ENCODE measurements at regions not wholly inside any gene's neighbourhood (a gene's known extent, or its start where the extent isn't known, plus 50 kb on each side); places are given as distances from the start of the nearest gene placed in this dataset.
A peak's percentile ranks its signal among the peaks of the same experiment; 100 is the strongest.

DNA sequence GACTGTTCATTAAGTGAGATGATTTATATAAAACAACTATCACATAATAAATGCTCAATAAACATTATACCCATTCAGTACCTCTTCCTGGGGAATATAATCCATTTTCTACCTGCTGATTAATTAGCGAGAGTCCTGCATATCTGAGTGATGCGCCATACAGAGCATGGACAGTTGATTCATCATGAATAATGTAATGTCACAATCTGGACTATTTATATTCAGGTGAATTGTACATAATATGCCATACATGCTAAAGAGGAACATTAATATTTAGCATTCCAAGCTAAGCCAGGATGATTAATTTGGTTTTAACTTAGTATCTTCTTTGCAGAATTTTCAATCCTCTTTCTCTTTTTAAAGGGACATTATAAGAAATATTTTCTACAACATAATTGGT lies 362.0 kb upstream of the XYLT1 start:
- Histone ChIP-seq H3K27me3 (no peaks in the 10 kb centered on the region), H3K36me3 (no peaks in the 10 kb centered on the region), H3K9me3 (replicated peaks) (no peaks in the 10 kb centered on the region), H3K4me1 (no peaks in the 10 kb centered on the region), H3K27ac (no peak overlapping the region), H3K4me3 (no peak overlapping the region)
- DNase-seq: no peak

DNA sequence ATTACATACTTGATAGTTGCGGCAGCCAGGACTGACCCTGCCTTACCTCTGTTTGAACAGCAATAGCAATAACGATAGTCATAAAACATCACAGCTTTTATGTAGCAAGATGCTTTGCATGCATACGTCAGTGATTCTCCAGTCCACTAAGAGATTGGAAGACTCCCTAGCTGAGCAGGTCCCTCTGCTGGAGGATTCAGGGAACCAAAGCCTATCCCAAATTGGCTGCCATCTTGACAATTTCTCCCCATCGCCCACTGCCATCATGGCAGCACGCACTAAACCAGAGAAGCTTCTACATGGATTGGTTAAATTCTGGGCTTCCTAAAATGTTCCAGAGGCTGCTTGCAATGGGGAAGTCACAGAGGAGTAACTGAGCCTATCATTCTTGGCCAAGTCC lies 360.6 kb upstream of the XYLT1 start:
- Histone ChIP-seq H3K27ac (no peak overlapping the region), H3K4me1 (no peaks in the 10 kb centered on the region), H3K9me3 (replicated peaks) (no peaks in the 10 kb centered on the region), H3K36me3 (no peaks in the 10 kb centered on the region), H3K27me3 (no peaks in the 10 kb centered on the region), H3K4me3 (no peak overlapping the region)
- no peak for DNase-seq

DNA sequence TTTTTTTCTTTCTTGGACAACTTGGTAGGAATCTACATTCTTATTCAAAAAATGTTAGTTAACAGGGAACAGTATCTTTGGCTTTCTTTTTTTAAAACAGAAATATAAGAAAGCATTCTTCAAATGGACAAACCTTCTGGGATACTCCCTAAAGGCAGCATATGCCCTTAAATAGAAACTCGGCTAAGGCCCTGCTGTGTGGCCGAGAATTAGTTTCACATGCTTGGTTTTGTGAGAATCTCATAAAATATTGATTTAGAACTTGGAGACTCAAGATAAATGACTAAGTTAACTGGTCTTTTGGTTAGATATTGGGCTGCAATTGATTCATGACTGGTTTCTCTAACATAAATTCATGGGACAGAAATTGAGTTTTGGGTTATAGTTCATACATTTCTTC lies 359.9 kb upstream of the XYLT1 start:
- Histone ChIP-seq H3K9me3 (replicated peaks) (no peaks in the 10 kb centered on the region), H3K4me1 (no peaks in the 10 kb centered on the region), H3K4me3 (no peak overlapping the region), H3K27me3 (no peaks in the 10 kb centered on the region), H3K36me3 (no peaks in the 10 kb centered on the region), H3K27ac (no peak overlapping the region)
- no peak for DNase-seq

DNA sequence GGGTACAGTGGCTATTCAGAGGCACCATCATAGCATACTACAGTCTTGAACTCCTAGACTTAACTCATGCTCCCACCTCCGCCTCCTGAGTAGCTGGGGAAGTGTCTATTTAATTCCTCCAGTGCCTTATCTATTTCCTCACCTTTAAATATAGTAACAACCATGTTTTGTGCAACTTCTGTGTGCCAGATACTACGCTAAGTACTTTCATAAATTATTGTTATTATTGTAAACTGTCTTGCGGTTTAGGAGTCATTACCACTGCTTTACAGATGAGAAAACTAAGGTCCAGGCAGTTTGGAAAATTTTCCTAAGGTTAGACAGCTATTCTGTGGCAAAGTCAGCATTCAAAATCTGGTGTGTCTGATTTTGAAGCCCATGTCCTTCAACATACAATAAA lies 359.1 kb upstream of the XYLT1 start:
- Histone ChIP-seq H3K4me1 (no peaks in the 10 kb centered on the region), H3K4me3 (no peak overlapping the region), H3K9me3 (replicated peaks) (no peaks in the 10 kb centered on the region), H3K36me3 (no peaks in the 10 kb centered on the region), H3K27me3 (no peaks in the 10 kb centered on the region), H3K27ac (no peak overlapping the region)
- no peak for DNase-seq

DNA sequence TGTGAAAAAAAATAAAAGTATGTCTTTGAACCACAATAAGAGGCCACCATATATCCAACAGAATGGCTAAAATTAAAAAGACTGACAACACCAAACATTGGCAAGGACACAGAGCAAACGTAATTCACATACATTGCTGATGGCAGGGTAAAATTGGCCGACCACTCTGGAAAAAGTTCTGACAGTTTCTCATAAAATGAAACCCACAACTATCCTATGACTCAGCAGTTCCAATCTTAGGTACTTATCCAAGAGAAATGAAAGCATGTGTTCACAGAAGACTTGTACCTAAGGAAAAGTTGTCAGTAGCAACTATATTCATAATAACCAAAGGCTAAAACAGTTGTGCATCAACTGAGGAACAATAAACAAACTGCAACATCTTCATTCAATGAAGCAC lies 357.3 kb upstream of the XYLT1 start:
- no peaks in the 10 kb centered on the region for H3K4me1 ChIP-seq
- no peak overlapping the region for H3K27ac ChIP-seq
- no peak overlapping the region for H3K4me3 ChIP-seq
- H3K27me3 ChIP-seq: no peaks in the 10 kb centered on the region
- no peaks in the 10 kb centered on the region for H3K9me3 ChIP-seq (replicated peaks)
- DNase-seq: no peak
- H3K36me3 ChIP-seq: no peaks in the 10 kb centered on the region

DNA sequence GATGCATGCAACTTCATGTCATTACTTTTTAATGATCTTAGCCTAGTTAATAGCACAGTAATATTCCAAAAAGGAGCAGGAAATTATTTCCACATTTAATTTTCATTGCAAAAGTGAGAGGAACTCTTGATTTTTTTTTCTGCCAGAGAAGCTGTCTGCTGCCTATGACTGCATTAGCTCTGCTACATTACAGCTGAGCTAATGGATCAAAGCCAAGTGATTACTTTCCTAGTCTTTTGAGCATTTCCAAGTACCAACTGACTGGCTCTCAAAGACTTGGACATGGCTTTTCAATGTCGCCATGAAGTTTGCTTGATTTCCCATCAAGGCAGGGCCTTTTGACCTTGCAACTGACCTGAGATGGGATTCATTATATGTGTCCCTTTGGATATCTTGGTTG lies 356.6 kb upstream of the XYLT1 start:
- no peak overlapping the region for H3K4me3 ChIP-seq
- no peaks in the 10 kb centered on the region for H3K4me1 ChIP-seq
- no peak for DNase-seq
- H3K9me3 ChIP-seq (replicated peaks): no peaks in the 10 kb centered on the region
- no peaks in the 10 kb centered on the region for H3K27me3 ChIP-seq
- no peak overlapping the region for H3K27ac ChIP-seq
- H3K36me3 ChIP-seq: no peaks in the 10 kb centered on the region

DNA sequence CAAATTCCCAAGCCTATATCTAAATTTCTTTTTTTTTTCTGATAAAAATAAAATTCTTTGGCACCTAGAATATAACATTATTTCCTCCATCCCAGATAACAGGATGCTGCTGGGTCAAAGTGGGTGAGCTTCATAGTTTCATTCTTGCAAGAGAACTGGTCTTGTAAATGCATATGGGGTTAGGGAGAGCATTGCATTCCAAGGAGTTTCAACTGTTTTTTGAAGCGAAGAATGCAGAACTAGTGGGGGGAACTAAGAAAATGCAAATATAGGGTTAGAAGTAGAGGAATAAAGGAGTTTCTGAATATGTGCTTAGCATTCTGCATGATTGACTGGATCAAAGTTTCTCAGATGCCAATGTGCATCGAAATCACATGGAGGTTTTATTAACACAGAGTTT lies 347.2 kb upstream of the XYLT1 start:
- H3K27ac ChIP-seq: no peak overlapping the region
- H3K4me3 ChIP-seq: no peak overlapping the region
- no peaks in the 10 kb centered on the region for H3K27me3 ChIP-seq
- no peaks in the 10 kb centered on the region for H3K9me3 ChIP-seq (replicated peaks)
- no peak for DNase-seq
- H3K36me3 ChIP-seq: no peaks in the 10 kb centered on the region
- H3K4me1 ChIP-seq: no peaks in the 10 kb centered on the region

DNA sequence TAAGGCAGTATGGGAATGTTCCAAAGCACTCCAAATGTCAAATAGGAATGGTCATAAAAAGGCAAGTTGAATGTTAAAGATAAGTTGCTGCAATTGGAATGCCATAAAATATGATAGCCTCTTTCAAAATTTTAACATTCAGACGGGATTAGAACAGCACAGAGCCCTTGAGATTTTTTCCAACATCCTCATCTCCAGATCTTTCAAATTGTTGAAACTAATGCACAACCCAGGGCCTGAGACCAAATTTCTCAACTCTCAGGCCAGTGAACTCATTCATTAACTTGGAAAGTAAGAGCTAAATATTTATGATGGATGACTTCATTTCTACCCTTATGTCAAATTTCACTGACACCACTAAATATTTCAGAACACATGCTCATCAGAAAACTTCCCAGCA lies 346.5 kb upstream of the XYLT1 start:
- H3K9me3 ChIP-seq (replicated peaks): no peaks in the 10 kb centered on the region
- H3K27me3 ChIP-seq: no peaks in the 10 kb centered on the region
- H3K36me3 ChIP-seq: no peaks in the 10 kb centered on the region
- H3K4me3 ChIP-seq: no peak overlapping the region
- no peaks in the 10 kb centered on the region for H3K4me1 ChIP-seq
- no peak overlapping the region for H3K27ac ChIP-seq
- DNase-seq: no peak

DNA sequence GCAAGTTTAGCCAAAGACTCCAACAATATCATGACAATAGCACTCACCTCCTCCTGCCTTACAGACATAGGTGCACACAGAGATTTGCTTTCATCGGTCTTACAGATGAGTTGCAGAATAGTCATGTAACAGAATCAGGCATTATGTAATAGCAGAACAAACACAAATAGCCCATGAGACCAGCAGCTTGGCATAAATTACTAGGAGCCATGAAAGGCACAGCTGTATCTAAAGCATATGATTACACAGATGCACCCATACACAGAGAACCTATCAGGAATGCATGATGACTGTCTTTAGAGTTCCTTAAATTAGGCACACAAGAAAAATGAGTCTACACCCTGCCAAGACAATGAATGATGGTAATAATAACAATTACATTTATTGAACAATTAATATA lies 342.0 kb upstream of the XYLT1 start:
- Histone ChIP-seq H3K4me1 (no peaks in the 10 kb centered on the region), H3K27me3 (no peaks in the 10 kb centered on the region), H3K4me3 (no peak overlapping the region), H3K9me3 (replicated peaks) (no peaks in the 10 kb centered on the region), H3K36me3 (no peaks in the 10 kb centered on the region), H3K27ac (no peak overlapping the region)
- no peak for DNase-seq

DNA sequence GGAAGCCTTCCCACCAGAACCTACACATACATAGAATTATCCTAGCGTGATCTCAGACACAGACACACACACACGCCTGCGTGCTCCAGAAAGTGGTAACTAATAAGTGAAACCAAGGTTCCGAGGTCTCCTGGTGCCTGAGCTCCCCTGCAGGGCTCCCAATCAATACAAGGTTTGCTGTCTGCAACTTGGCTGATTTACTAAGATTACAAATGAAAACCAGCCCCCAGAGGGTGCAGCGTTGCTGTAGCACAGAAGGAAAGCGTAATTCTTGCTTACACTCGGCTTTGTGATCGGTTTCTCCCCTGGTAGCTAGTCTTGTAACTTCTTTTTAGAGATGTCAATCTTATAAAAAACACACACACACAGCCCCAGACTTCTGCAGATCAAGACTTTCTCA lies 334.1 kb upstream of the XYLT1 start:
- H3K27me3 ChIP-seq: no peaks in the 10 kb centered on the region
- H3K36me3 ChIP-seq: no peaks in the 10 kb centered on the region
- no peak for DNase-seq
- H3K9me3 ChIP-seq (replicated peaks): no peaks in the 10 kb centered on the region
- H3K4me1 ChIP-seq: no peaks in the 10 kb centered on the region
- H3K4me3 ChIP-seq: no peak overlapping the region
- H3K27ac ChIP-seq: no peak overlapping the region

DNA sequence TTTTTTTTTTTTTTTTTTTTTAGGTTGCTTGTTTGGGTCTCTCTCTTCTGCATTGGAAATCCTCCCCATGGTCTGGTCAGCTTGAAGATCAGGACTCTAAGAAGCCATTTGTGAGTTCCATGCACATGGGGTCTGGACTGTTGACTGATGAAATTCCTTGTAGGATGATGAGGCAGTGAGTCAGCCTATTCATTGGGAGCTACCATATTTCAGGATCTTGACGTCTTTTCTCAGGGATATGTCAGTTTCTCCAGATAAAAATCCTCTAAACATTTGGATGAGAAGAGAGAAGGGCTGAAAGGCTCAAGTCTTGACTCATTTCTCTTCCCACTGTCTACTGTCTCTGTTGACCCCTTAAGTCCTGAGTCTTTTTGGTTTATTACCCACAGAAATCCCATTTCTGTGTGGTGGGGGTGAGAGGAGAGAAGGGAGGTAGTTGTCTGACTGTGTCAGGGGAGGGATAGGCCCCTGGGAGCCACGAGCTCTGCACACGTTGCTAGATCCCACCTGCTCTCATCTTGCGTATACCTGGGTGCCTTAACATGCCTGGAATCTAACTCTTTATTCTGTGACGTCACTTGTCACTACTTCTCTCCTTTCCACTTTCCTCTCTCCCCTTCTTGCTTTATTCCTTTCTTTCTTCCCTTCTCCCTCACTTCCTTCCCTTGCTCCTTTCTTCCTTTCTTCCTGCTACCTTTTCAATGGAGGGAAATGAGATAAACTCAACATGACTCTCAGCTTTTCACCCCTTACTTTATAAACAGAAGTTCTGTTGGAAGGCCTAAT lies 333.1 kb upstream of the XYLT1 start:
- no peak for DNase-seq
- H3K4me1 ChIP-seq: no peaks in the 10 kb centered on the region
- no peak overlapping the region for H3K27ac ChIP-seq
- H3K36me3 ChIP-seq: no peaks in the 10 kb centered on the region
- H3K27me3 ChIP-seq: no peaks in the 10 kb centered on the region
- H3K4me3 ChIP-seq: no peak overlapping the region
- H3K9me3 ChIP-seq (replicated peaks): no peaks in the 10 kb centered on the region

DNA sequence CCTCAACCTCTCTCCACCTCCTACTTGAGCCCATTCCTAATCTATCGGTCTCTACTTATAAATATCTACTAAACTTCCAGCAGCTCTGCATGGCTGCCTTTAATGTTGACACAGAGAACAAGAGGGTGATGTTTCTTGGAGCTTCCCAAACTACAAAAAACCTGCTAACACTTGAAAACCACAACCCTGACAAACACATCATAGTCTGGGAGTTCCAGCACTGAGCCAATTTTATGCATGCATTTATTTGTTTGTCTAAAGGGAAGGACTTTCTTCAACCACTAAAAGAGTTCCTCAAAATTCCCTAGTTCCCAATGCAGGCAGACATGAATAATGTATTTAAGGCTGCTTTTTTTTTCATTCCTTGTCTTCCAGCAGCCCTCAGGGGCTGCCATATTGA lies 331.8 kb upstream of the XYLT1 start:
- H3K4me1 ChIP-seq: no peaks in the 10 kb centered on the region
- no peak for DNase-seq
- H3K27me3 ChIP-seq: no peaks in the 10 kb centered on the region
- H3K9me3 ChIP-seq (replicated peaks): no peaks in the 10 kb centered on the region
- no peaks in the 10 kb centered on the region for H3K36me3 ChIP-seq
- no peak overlapping the region for H3K27ac ChIP-seq
- no peak overlapping the region for H3K4me3 ChIP-seq

DNA sequence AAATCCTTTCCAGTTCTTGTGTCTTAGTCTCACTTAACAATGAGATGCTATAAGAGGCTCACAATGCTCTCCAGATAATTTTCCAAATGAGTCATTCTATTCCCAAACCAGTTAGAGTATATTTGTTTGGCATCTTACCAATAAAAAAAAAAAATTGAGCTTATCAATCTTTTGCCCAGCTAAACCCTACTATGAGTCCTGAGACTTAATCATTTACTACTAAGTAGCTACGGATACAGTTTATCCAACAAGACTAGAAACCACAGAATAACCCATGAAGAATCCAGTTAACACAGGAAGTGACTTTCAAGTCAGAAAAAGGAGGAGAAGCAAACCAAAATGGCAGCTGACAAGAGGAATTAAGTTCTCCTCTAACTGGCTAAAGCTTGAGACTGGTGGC lies 330.3 kb upstream of the XYLT1 start:
- no peaks in the 10 kb centered on the region for H3K9me3 ChIP-seq (replicated peaks)
- H3K27me3 ChIP-seq: no peaks in the 10 kb centered on the region
- no peaks in the 10 kb centered on the region for H3K36me3 ChIP-seq
- no peak for DNase-seq
- no peaks in the 10 kb centered on the region for H3K4me1 ChIP-seq
- H3K4me3 ChIP-seq: no peak overlapping the region
- no peak overlapping the region for H3K27ac ChIP-seq

DNA sequence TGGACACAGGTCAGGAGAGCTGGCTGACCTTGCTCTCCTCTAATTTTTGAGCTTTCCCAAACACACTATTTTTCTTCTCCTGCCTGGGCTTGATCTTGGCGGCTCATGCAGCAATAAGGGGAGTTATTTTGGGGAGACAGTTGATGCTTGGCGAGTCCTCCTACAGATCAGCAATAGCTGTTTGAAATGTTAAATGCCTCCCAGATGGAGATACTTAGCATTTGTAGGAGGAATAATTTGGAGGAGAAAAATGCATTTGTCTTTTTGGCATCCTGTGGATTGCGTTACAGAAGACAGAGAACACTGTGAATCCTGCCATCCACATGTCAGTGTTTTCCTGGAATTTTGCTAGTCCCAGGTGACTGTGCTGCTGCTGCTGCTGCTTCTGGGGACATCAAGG lies 328.0 kb upstream of the XYLT1 start:
- H3K4me1 ChIP-seq: no peaks in the 10 kb centered on the region

DNA sequence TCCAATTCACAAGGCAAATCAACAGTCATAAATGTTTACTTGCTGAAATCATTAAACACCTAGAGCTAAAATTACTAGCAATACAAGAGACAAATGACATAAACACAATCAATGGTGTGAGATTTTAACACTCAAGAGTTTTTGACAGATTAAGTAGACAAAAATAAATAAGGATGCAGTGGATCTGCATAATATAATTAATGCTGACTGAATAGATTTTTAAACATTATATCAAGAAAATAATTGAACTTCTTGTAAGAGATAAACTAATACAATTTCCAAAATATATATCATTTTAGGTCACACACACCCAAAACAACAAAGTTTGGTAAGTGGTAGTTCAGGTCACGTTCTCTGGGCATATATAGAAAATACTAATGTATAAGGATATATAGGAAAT lies 322.6 kb upstream of the XYLT1 start:
- Histone ChIP-seq H3K4me3 (no peak overlapping the region), H3K27me3 (no peaks in the 10 kb centered on the region), H3K27ac (no peak overlapping the region), H3K9me3 (replicated peaks) (no peaks in the 10 kb centered on the region), H3K4me1 (no peaks in the 10 kb centered on the region), H3K36me3 (no peaks in the 10 kb centered on the region)
- no peak for DNase-seq

More for the DNA sequence above, 328.0 kb upstream of the XYLT1 start:
- no peak overlapping the region for H3K4me3 ChIP-seq
- H3K9me3 ChIP-seq (replicated peaks): no peaks in the 10 kb centered on the region
- H3K36me3 ChIP-seq: no peaks in the 10 kb centered on the region
- no peak overlapping the region for H3K27ac ChIP-seq
- H3K27me3 ChIP-seq: no peaks in the 10 kb centered on the region
- no peak for DNase-seq

DNA sequence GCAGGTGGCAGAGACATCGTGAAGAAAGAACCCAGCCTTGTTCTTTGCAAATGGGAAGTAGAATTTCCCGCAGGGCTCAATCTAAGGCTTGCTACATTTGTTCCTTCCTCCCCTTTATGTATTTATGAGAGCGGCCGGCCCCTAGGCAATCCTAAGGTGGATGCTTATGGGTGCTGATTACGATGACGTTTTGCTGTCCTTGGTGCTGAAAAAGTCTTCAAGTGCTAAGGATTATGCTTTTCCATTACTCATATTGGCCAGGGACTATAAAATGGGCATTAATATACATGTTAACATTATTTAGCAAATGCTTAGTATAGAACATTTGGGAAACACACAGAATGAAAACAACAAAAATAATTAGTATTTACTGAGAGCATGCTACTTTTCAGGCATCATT lies 313.3 kb upstream of the XYLT1 start:
- Histone ChIP-seq H3K4me1 (no peaks in the 10 kb centered on the region), H3K27ac (no peak overlapping the region), H3K27me3 (no peaks in the 10 kb centered on the region), H3K36me3 (no peaks in the 10 kb centered on the region), H3K9me3 (replicated peaks) (no peaks in the 10 kb centered on the region), H3K4me3 (no peak overlapping the region)
- peak; percentile 19 to 60 for DNase-seq
